Vagina (tissue), 2 donors: ENCODE measurements at regions not wholly inside any gene's neighbourhood (a gene's known extent, or its start where the extent isn't known, plus 50 kb on each side); places are given as distances from the start of the nearest gene placed in this dataset.

ENCODE experiments used
- DNase-seq, 2 donors: peaks; one replicate each; pipeline ENCODE4 v3.0.0-alpha.2; 2017; ENCODE audit errors: extremely low spot score in 2 of 2
- H3K27ac ChIP-seq: fragments of 200-600 bp; sonication (generic); one replicate; pipeline ENCODE4 v1.5.1; 2019
- H3K27me3 ChIP-seq: fragments of 200-600 bp; sonication (generic); one replicate; pipeline ENCODE4 v1.5.1; 2019
- H3K36me3 ChIP-seq, 2 donors: fragments of 200-600 bp; sonication (generic); one replicate each; pipeline ENCODE4 v1.5.1; 2017 to 2019
- H3K4me1 ChIP-seq: fragments of 200-600 bp; sonication (generic); one replicate; pipeline ENCODE4 v1.5.1; 2019
- H3K4me3 ChIP-seq, 2 donors: fragments of 200-600 bp; sonication (generic); 1 replicate in 1 of 2; 2 replicates in 1 of 2; pipeline ENCODE4 v1.5.1; 2016 to 2019
- H3K9me3 ChIP-seq: fragments of 200-600 bp; sonication (generic); one replicate; pipeline ENCODE4 v1.5.1; 2019
- POLR2A ChIP-seq, 2 donors: fragments of 450-650 bp; IDR thresholded peaks; one replicate each; pipeline ENCODE4 v1.6.1; 2017; ENCODE audit warnings: antibody characterized with exemption in 2 of 2, mild to moderate bottlenecking in 2 of 2, moderate library complexity in 2 of 2
- POLR2AphosphoS5 ChIP-seq, 2 donors: sonication (generic); formaldehyde crosslinking; IDR thresholded peaks; one replicate each; pipeline ENCODE4 v1.9.0; 2017; ENCODE audit warnings: antibody characterized with exemption in 2 of 2, mild to moderate bottlenecking in 2 of 2, low read depth in 1 of 2; ENCODE audit not compliant: insufficient read depth in 1 of 2
- intact Hi-C: fragments of 100-400 bp; cut with DNase I; formaldehyde crosslinking; loops from one replicate; pipeline ENCODE4 v1.15.1; 2023
- TF ChIP-seq, protein P1 (sequence below), 3 experiments: fragments of 450-650 bp in 2 of 3; fragments of 200-600 bp in 1 of 3; sonication (generic) in 1 of 3; IDR thresholded peaks; one replicate each; pipeline ENCODE4 v1.5.1; 2017 to 2019; ENCODE audit warnings: antibody characterized with exemption in 3 of 3, mild to moderate bottlenecking in 2 of 3, moderate library complexity in 2 of 3

GRCh38 chr20:52280407-52280806 is 88.8 kb upstream of the ZFP64 start:
- TF ChIP-seq, protein P1, sequence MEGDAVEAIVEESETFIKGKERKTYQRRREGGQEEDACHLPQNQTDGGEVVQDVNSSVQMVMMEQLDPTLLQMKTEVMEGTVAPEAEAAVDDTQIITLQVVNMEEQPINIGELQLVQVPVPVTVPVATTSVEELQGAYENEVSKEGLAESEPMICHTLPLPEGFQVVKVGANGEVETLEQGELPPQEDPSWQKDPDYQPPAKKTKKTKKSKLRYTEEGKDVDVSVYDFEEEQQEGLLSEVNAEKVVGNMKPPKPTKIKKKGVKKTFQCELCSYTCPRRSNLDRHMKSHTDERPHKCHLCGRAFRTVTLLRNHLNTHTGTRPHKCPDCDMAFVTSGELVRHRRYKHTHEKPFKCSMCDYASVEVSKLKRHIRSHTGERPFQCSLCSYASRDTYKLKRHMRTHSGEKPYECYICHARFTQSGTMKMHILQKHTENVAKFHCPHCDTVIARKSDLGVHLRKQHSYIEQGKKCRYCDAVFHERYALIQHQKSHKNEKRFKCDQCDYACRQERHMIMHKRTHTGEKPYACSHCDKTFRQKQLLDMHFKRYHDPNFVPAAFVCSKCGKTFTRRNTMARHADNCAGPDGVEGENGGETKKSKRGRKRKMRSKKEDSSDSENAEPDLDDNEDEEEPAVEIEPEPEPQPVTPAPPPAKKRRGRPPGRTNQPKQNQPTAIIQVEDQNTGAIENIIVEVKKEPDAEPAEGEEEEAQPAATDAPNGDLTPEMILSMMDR (IDR thresholded peaks at IDR 0.05) = no peak
- TF ChIP-seq POLR2AphosphoS5 (IDR thresholded peaks at IDR 0.05; ENCODE audit: insufficient read depth in 1 of 2, low read depth in 1 of 2) = no peak
- TF ChIP-seq POLR2A (IDR thresholded peaks at IDR 0.05) = no peak
- DNase-seq = no peak
- Histone ChIP-seq H3K4me3 (no peak overlapping the region), H3K9me3 (no peaks in the 10 kb centered on the region), H3K27ac (no peak overlapping the region), H3K4me1 (no peaks in the 10 kb centered on the region), H3K36me3 (no peaks in the 10 kb centered on the region), H3K27me3 (no peaks in the 10 kb centered on the region)
- intact Hi-C loops = no loop called here

DNA sequence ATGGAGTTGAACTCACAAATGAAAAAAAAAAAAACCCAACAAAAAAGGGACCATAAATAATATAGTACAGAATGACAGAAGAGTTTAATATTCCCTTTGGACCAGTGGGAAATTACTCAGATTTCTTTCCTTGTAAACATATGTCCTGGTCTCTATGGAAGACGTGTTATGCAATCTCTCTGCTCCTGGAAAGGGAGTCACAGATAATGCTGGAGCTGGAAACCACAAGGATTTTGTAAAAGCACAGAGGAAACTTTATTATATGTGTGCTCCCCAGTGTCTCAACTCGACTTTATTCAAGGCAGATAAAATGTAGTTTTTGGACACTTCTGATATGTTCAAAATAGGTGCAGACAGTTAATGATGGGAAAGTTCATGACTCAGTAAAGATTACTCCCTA is 88.1 kb upstream of the ZFP64 start:
- Histone ChIP-seq H3K4me1 (no peaks in the 10 kb centered on the region), H3K9me3 (no peaks in the 10 kb centered on the region), H3K27ac (no peak overlapping the region), H3K27me3 (no peaks in the 10 kb centered on the region), H3K4me3 (no peak overlapping the region), H3K36me3 (no peaks in the 10 kb centered on the region)
- intact Hi-C loops = no loop called here
- TF ChIP-seq POLR2AphosphoS5 (IDR thresholded peaks at IDR 0.05; ENCODE audit: insufficient read depth in 1 of 2, low read depth in 1 of 2) (no peak), POLR2A (IDR thresholded peaks at IDR 0.05) (no peak)
- TF ChIP-seq, protein P1 (IDR thresholded peaks at IDR 0.05) = no peak
- DNase-seq = no peak

DNA sequence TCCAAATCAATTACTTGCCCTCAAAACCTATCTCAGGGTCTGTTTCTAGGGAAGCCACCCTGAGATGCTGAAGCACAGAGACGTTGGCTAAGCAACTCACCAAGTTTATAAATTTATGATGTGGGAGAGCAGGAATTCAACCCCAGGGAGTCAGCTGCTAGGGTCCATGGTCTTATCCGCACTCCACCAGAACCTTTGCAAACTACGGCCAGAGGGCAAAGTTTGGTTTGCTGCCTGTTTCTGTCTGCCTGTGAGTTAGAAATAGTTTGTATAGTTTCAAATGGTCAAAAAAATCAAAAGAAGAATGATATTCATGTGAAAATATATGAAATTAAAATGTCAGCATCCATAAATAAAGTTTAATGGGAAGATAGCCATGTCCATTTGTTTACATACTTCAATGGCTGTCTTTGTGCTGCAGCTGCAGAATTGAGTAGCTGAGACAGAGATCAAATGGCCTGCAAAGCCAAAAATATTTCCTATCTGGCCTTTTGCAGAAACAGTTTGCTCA is 83.7 kb upstream of the ZFP64 start:
- Histone ChIP-seq H3K27me3 (no peaks in the 10 kb centered on the region), H3K4me3 (no peak overlapping the region), H3K27ac (no peak overlapping the region), H3K4me1 (no peaks in the 10 kb centered on the region), H3K9me3 (no peaks in the 10 kb centered on the region), H3K36me3 (no peaks in the 10 kb centered on the region)
- intact Hi-C loops = no loop called here
- TF ChIP-seq, protein P1 (IDR thresholded peaks at IDR 0.05) = no peak
- TF ChIP-seq POLR2AphosphoS5 (IDR thresholded peaks at IDR 0.05; ENCODE audit: insufficient read depth in 1 of 2, low read depth in 1 of 2) = no peak
- no peak for TF ChIP-seq POLR2A (IDR thresholded peaks at IDR 0.05)
- no peak for DNase-seq

DNA sequence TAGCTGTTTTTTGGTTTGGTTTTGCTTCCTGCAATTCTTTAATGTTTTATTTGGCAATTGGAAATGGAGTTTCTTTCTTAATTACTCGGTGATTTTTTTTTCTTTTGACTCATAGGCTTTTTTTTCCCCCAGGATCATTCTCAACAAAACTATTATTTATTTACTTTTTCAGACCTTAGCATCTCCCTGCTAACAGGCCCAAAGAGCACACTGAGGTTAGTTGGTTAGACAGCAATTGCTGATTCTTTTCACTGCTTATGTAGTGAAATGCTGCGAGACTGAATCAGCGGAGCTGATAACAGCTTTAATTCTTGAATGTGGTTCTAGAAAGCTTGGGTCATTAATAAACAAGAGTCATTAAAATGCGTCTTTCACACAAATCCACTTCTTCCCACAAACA is 79.1 kb upstream of the ZFP64 start:
- Histone ChIP-seq H3K27me3 (no peaks in the 10 kb centered on the region), H3K4me3 (no peak overlapping the region), H3K27ac (no peak overlapping the region), H3K9me3 (no peaks in the 10 kb centered on the region), H3K36me3 (no peaks in the 10 kb centered on the region), H3K4me1 (no peaks in the 10 kb centered on the region)
- TF ChIP-seq POLR2A (IDR thresholded peaks at IDR 0.05) (no peak), POLR2AphosphoS5 (IDR thresholded peaks at IDR 0.05; ENCODE audit: insufficient read depth in 1 of 2, low read depth in 1 of 2) (no peak)
- TF ChIP-seq, protein P1 (IDR thresholded peaks at IDR 0.05) = no peak
- no peak for DNase-seq
- intact Hi-C loops = no loop called here

DNA sequence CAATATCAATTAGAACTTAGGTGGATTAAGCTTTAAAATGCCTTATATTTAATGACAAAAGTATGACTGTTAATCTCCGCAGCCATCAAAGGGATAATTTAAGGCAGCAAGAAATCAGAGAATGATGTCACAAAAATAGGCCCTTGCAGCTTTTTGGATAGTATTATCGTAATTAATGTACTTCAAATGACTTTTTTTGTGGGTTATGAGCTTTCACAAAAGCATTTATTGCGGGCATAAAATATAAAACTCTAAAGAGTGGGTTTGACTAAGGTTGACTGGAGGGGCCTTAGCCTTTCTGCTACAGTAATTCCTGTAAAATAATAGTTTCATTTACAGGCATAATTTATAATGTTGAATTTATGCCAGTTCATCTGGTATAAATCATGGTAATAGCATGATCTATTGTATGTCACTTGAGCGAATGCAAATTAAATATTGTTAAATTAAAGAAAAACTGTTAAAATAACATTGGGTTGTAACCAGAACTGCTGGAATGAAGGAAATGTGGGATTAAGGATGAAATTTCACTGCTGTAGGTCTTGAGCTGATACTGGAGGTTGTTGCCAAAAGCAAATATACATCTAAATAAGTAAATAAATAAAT is 78.5 kb upstream of the ZFP64 start:
- no peaks in the 10 kb centered on the region for H3K4me1 ChIP-seq
- no peak for DNase-seq
- intact Hi-C loops = no loop called here
- no peak overlapping the region for H3K27ac ChIP-seq
- no peaks in the 10 kb centered on the region for H3K36me3 ChIP-seq
- no peak overlapping the region for H3K4me3 ChIP-seq
- TF ChIP-seq, protein P1 (IDR thresholded peaks at IDR 0.05) = no peak
- TF ChIP-seq POLR2A (IDR thresholded peaks at IDR 0.05) (no peak), POLR2AphosphoS5 (IDR thresholded peaks at IDR 0.05; ENCODE audit: insufficient read depth in 1 of 2, low read depth in 1 of 2) (no peak)
- H3K27me3 ChIP-seq = no peaks in the 10 kb centered on the region
- H3K9me3 ChIP-seq = no peaks in the 10 kb centered on the region
